PC-9 (cell line): ENCODE measurements at regions not wholly inside any gene's neighbourhood (a gene's known extent, or its start where the extent isn't known, plus 50 kb on each side); places are given as distances from the start of the nearest gene placed in this dataset.

Experiments
- CTCF ChIP-seq: fragments of 200-600 bp; sonication (generic); conservative IDR thresholded peaks from 2 replicates; pipeline ENCODE4 v1.6.1; 2017; ENCODE audit warnings: mixed run types, antibody characterized with exemption, mild to moderate bottlenecking, moderate library complexity
- EZH2 ChIP-seq: fragments of 200-600 bp; sonication (generic); IDR thresholded peaks from 2 replicates; pipeline ENCODE4 v1.8.0; 2017; ENCODE audit warnings: antibody characterized with exemption, low read depth

DNA sequence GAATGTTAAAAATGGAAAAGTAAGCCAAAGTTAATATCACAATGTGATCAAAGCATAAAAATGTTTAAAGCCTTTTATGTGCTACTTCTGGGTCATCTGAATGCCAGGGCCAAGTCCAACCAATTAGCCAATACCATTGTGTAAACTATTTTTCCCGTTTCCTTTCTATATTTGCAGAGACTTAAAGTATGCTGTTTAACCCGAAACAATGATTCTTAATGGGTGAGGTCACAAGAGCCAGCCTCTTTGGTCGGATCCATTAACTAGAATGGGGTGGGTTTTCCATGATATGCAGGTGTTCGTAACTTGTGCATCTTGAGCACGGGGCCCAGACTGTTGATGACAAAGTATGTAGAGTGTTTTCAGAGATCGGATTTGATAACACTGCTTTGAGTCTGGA is 111.3 kb upstream of the IGFBP3 start:
- no peak for TF ChIP-seq CTCF
- no peak for TF ChIP-seq EZH2
